HG03103 (cell line): ENCODE measurements at regions not wholly inside any gene's neighbourhood (a gene's known extent, or its start where the extent isn't known, plus 50 kb on each side); places are given as distances from the start of the nearest gene placed in this dataset.
"Not testable (repeated sequence)": the region's sequence is repeated elsewhere in the genome, so short reads cannot be mapped to it uniquely, and the experiment has no call there.

Experiments used
- ATAC-seq: cut with Tn5 transposase; IDR thresholded peaks from one replicate; pipeline ENCODE4 v1.9.1; 2021; ENCODE audit warnings: low read depth; ENCODE audit not compliant: unreplicated experiment

- no peak for ATAC-seq
Measured at GRCh38 chr6:120553353-120553752, 780.9 kb downstream of the TBC1D32 start.

- ATAC-seq, result no peak
Measured at GRCh38 chr6:120545353-120545752, 788.9 kb downstream of the TBC1D32 start.

GRCh38 chr6:120534954-120535353 lies 799.3 kb downstream of the TBC1D32 start:
- no peak for ATAC-seq

- no peak for ATAC-seq
Measured at GRCh38 chr6:120526576-120526975, 807.7 kb downstream of the TBC1D32 start.

GRCh38 chr6:120514544-120514943 lies 819.7 kb downstream of the TBC1D32 start:
- ATAC-seq, result no peak

GRCh38 chr6:120511712-120512111 lies 822.6 kb downstream of the TBC1D32 start:
- no peak for ATAC-seq

- no peak for ATAC-seq
Measured at GRCh38 chr6:120498711-120499110, 835.6 kb downstream of the TBC1D32 start.

GRCh38 chr6:120496661-120497060 lies 837.6 kb downstream of the TBC1D32 start:
- no peak for ATAC-seq

- no peak for ATAC-seq
Measured at GRCh38 chr6:120493505-120493904, 840.8 kb downstream of the TBC1D32 start.

GRCh38 chr6:120489941-120490340 lies 844.3 kb downstream of the TBC1D32 start:
- ATAC-seq, result no peak

- ATAC-seq, result no peak
Measured at GRCh38 chr6:120484146-120484545, 850.1 kb downstream of the TBC1D32 start.

GRCh38 chr6:120478650-120479049 lies 855.6 kb downstream of the TBC1D32 start:
- ATAC-seq, result no peak

- no peak for ATAC-seq
Measured at GRCh38 chr6:120473804-120474203, 860.5 kb downstream of the TBC1D32 start.

GRCh38 chr6:120468486-120468885 lies 865.8 kb downstream of the TBC1D32 start:
- no peak for ATAC-seq

- ATAC-seq, result no peak
Measured at GRCh38 chr6:120451508-120451907, 882.8 kb downstream of the TBC1D32 start.

- ATAC-seq, result no peak
Measured at GRCh38 chr6:120447605-120448004, 886.7 kb downstream of the TBC1D32 start.

GRCh38 chr6:120432840-120433239 lies 901.4 kb downstream of the TBC1D32 start:
- ATAC-seq, result not testable (repeated sequence)

GRCh38 chr6:120431841-120432240 lies 902.4 kb downstream of the TBC1D32 start:
- ATAC-seq, result no peak

- no peak for ATAC-seq
Measured at GRCh38 chr6:120411394-120411793, 922.9 kb downstream of the TBC1D32 start.

GRCh38 chr6:120410586-120410985 lies 923.7 kb downstream of the TBC1D32 start:
- ATAC-seq, result no peak

- no peak for ATAC-seq
Measured at GRCh38 chr6:120407696-120408095, 926.6 kb downstream of the TBC1D32 start.

- ATAC-seq, result no peak
Measured at GRCh38 chr6:120405947-120406346, 928.3 kb downstream of the TBC1D32 start.

- no peak for ATAC-seq
Measured at GRCh38 chr6:120395784-120396183, 938.5 kb downstream of the TBC1D32 start.
